A549 (cell line): ENCODE measurements at regions not wholly inside any gene's neighbourhood (a gene's known extent, or its start where the extent isn't known, plus 50 kb on each side); places are given as distances from the start of the nearest gene placed in this dataset.
"Not testable (repeated sequence)": the region's sequence is repeated elsewhere in the genome, so short reads cannot be mapped to it uniquely, and the experiment has no call there.

Experiments
- CTCF ChIP-seq: fragments of >200 bp; sonication (Bioruptor Twin); formaldehyde crosslinking; IDR thresholded peaks from 3 replicates; pipeline ENCODE4 v1.5.1; 2016
- E2F6 ChIP-seq: IDR thresholded peaks from 2 replicates; pipeline ENCODE4 v1.6.1; 2012; ENCODE audit warnings: low read depth, borderline replicate concordance
- HDAC2 ChIP-seq: fragments of 200-600 bp; sonication (generic); IDR thresholded peaks from 2 replicates; pipeline ENCODE4 v1.6.1; 2016
- POLR2A ChIP-seq: IDR thresholded peaks from 2 replicates; pipeline ENCODE4 v1.6.1; 2012; ENCODE audit warnings: mild to moderate bottlenecking, low read length
- RFX5 ChIP-seq: fragments of 450-650 bp; IDR thresholded peaks from 2 replicates; pipeline ENCODE4 v1.7.1; 2014; ENCODE audit warnings: antibody characterized with exemption, mild to moderate bottlenecking, moderate library complexity

- not testable (repeated sequence) for TF ChIP-seq POLR2A, CTCF, E2F6, HDAC2, RFX5
Measured at GRCh38 chr7:73220766-73221370, 87.8 kb downstream of the NSUN5 start.
